ENCODE measurements at regions not wholly inside any gene's neighbourhood (a gene's known extent, or its start where the extent isn't known, plus 50 kb on each side); places are given as distances from the start of the nearest gene placed in this dataset.
A peak's percentile ranks its signal among the peaks of the same experiment; 100 is the strongest.

DNA sequence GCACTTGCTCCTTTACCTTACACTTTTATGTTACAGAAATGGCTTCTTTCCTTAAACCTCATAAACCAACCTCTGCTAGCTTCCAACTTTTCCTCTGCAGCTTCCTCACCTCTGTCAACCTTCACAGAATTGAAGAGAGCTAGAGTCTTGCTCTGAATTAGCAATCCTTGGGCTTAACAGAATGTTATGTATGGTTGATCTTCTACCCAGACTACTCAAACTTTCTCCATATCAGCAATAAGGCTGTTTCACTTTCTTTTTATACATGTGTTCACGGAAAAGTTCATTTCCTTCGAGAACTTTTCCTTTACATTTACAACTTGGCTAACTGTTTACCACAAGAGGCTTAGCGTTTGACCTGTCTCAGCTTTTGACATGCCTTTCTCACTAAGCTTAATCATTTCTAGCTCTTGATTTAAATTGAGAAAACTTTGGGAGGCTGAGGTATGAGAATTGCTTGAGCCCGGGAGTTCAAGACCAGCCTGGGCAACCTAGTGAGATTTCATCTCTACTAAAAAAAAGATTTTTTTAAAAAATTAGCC lies 207.3 kb downstream of the BMP7 start:
- no peak for DNase-seq (ENCODE audit: low spot score)

DNA sequence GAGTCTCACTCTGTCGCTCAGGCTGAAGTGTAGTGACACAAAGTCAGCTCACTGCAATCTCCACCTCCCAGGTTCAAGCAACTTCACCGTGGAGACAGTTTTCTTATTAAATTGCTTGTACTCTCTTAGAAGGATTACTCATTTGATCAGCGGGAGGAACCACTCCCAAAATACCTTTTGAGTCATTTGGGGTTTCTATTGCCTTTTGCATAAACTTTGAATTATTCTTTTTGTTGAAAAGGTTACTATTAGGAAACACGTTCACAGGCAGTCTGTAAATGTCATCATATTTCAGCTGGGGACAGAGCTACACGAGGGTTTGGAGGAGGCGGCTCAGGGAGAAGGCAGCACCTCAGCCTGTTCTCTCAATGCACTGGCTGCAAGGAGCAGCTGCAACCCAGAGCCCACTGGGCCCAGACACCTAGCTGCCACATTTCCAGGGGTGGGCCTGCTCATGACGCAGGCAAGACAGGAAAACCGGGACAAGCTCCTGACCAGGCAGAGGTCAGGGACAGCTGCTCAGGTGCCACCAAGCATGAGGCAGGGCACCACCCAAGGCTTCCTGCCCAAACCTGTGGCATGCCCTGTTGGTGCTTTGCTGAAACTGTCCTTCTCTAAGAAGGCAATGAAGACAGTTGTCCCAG lies 205.9 kb downstream of the BMP7 start:
- DNase-seq (ENCODE audit: low spot score) = no peak

DNA sequence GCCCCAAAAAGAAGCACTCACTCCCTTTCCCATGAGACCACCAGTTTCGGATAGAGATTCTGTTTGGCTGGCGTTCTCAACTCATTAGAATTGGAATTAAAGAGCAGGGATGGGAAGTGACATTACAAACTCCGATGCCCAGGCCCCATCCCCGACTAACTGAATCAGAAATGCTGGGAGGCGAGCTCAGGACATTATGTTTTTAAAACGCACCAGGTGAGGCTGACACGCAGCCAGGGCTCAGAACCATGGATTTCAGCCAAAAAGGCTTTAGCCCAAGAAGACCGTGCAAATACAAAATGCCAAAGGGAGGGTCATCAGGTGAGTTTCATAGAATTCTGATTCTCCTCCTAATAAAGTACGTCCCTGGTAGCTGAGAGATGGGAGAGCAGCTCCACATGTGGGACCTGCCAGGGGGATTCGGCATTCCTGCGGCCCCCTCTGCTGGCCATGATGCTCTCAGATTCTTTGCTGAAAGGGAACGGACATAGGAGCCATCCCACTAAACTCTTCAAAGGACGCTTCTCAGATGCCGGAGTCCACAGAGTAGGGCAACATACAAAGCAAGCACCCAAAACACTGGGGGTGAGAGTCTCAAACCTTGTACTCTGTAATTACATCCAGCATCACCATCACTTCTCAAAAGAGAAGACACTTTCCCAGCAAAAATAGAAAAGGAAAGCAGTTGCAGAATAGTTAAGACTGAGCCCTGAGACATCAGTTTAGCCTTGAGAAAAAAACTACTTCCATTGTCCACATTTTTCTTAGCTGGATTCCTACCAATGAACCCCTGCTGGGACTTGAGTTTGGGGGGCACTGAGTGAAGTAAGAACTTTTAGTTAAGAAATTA lies 205.2 kb downstream of the BMP7 start:
- peak; percentile 16 for DNase-seq (ENCODE audit: low spot score)

DNA sequence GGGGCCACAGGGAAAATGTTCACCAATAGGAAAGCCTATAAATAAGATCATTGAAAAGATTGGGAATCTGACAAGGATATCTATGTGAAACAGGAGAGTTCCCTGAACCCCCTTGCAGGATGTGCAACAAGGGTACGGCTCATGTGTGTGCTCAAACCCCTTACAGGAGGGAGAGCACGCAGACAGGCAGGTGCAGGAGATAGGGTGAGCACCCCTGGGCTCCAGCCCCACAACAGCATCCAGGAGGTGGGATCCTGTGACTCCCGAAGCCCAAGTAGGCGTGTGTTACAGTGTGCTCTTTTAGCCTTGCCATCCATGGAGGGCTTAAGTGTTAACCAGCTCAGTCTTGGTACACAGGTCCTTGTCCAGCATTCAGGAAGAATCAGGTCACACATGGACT lies 204.2 kb downstream of the BMP7 start:
- no peak for DNase-seq (ENCODE audit: low spot score)

DNA sequence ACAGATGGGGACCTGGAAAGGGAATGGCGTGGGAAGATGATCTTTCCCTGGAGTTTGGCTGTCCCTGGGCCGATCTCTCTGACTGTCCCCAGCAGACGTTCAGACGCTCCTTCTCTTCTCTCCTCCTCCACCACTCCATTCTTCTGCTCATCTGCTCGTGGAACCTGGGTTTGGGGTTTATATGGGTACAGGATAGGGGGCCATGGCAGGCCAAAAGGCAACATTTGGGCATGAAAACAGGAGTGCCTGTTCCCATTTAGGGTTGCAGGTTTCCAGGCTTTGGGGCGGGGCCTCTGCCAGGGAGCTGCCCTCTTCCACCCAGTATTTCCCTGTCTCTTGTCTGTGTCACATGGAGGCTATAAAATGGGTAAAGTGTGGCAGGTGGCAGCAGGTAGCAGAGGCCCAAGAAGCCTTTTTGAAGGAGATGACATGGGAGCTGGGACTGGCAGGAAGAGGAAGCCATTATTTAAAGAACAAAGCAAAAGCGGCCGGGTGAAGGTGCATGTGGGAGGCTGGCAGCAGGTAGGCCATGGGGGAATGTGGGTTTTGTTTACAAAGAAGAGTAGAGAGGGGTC lies 203.7 kb downstream of the BMP7 start:
- no peak for DNase-seq (ENCODE audit: low spot score)

DNA sequence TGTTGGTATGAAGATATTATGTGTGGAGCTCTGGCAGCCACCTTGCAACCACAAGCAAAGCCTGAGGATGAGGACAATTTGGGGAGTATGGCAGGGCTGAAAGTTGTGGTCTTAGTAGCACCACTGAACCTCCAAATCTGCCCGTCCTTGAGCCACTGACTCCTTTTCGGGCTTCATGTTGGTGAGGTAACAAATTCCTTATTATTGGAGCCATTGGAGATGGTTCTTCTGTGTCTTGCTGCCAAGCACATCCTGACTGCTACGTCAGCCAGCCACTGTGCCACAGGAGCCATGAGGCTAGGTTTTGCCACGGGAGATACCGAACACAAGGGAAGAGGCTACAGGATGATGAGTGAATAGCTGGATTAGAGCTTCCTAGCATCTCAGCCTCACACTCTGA lies 201.6 kb downstream of the BMP7 start:
- DNase-seq (ENCODE audit: low spot score) = no peak

DNA sequence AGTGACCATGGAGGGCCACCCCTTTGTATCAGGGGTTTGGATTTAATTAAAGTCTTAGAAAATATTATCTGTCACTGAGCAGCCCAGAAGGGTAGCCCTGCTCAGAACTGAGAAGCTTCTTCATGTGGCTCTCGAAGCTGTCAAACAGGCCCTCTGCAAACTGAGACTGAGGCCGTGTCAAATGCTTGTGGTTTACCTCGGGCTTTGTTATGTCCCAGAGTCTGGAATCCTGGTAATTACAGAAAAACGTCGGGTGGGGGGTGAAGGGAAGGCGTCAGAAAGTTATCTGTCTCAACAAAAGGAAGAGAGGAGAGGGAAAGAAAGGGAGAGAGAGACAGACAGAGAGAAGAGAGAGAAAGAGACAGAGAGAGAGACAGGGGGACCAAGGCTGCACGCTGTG lies 200.8 kb downstream of the BMP7 start:
- no peak for DNase-seq (ENCODE audit: low spot score)

DNA sequence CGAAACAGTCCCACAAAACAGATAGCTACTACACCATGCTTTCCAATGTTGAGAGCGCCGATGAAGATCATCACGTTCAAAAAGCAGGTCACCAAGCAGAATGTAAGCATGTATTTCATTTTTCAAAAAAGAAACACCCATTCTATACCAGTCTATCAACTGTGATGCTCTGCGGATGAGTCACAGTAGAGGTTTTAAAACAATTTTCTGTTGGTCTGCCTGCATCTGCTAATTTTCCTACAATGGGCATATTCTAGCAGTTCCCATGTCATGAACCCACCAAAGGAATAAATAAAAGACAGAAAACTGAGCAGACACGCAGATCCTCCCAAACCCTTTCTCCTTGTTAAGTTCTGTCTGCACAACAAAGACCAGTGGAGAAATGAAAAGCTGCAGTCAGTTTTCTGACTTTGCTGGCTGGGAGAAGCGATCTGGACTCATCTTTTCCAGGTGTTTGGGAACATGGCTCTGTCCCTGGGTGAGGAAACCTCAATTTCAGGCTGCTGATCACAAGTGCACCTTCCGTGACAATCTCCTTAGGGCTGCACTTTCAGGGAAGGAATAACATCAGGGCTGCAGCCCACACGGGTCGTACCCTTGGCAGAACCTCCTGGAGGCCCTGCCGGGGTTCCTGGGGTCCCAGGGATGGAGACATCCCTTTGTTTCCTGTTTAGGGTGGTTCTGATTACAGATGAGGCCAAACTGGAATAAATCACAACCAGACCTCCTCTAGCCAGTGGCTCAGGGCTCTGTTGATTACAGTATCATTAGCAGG lies 200.1 kb downstream of the BMP7 start:
- DNase-seq (ENCODE audit: low spot score) = no peak

DNA sequence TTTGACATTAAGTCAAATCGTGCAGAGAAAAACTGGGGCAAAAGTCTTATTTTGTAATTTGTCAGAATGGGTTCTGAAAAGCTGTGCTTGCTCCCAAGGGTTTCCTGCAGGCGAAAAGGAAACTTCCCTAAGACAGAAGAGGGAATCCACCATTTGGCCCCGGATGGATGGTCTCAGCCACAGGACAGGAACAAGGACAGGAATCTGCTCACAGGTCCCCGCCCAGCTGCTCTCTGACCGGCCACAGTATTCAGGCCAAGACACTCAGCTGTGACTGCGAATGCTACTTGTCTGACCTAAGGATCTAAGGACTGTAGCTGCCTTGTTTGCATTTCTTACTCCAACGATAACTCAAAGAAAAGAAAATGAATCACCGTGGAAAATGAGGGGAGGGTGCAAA lies 197.0 kb downstream of the BMP7 start:
- no peak for DNase-seq (ENCODE audit: low spot score)

DNA sequence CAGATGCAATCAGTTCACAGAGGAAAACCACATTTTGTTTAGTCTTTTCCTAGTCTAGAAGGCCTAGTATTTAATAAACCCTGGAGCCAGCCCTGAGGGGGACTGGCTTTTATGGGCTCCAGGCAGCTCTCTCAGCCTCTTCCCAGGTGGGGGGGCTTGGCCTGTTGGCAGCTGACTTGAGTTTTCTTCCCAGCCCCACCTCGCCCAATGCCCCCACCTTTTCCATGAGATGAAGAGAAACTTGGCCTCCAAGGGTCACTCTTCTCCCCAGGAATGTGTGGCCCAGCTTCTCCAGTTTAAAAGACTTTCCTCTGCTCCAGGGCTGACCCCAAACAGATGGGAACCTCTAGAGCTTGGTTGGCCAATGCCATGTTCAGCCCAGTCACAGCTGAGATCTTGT lies 196.1 kb downstream of the BMP7 start:
- DNase-seq (ENCODE audit: low spot score) = no peak

DNA sequence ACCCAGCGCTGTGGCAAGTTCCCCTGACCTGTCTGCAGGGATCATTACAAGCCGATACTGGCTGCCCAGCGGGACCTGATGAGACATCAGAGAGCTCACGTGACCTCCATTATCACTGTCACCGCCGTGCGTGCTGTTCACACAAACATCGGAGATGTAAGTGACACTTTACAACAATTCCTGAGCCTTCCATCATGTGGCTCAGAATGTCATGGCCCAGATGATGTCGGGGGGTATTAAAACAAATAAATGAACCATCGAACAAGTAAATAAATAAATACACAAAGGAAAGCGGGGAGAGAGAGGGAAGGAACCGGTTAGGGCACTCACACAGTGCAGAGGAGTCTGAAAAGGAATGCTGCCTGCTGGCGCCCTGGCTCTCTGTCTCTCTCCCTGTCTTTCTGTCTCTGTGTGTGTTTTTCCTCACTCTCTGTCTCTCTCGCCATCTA lies 195.1 kb downstream of the BMP7 start:
- no peak for DNase-seq (ENCODE audit: low spot score)

DNA sequence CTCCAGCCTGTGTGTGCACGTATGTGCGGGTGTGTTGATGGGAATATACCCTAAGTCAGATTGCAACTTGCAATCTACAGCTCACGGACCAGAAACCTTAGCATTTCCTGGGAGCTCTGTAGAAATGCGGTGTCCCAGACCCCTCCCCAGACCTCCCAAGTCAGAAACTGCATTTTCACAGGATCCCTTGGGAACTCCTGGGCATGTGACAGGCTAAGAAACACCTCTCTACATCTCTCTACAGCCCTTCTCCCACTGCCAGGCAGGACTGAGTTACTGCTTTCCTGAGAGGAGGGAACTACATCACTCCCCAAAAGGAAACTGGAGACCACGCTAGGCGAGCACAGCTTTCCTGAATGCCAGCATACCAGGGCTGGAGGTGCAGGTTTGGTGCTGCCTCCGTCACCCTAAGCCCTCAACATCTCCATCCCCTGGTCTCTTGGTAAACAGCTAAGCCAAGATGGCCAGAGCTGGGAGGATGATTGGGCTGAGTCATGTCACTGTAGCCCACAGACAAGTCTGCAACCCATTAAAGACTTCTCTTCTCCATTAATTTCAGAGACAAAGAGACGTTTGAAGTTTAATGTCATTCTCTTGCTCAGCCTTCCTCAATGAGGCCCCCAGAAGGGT lies 194.4 kb downstream of the BMP7 start:
- DNase-seq (ENCODE audit: low spot score) = no peak

DNA sequence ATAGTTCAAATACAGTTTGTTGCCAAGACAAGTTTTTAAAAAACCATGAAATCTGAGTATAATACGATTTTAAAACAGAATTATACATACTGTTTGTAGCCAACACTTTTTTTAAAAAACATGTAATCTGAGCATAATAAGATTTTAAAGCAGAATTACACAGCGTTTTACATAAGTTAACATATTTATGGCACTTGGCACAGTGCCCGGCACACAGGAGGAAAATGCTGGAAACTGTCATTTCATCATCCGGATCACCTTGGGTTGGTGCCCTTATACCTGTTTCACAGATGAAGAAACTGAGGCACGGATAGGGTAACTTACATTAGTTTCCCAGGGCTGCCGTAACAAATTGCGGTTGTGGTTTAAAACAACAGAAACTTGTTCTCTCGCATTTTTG lies 193.0 kb downstream of the BMP7 start:
- DNase-seq (ENCODE audit: low spot score) = no peak

DNA sequence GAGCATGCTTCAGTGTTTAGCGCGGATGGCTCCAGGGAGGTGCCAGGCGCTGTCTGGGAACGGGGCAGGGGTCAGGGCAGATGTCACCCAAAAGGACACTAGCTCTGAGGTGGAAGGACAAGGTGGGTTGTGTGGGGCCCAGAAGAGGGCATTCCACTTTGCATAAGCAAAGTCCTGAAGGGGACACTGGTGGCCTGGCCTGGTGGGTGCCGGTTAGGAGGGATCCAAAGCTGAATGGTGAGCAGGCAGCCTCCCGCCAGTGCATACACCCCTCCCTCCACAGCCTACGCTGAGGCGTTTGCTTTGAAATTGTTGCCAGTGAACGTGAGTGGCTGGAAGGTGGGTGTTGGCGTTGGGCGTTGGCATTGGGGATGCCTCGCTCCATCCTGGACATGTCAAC lies 192.1 kb downstream of the BMP7 start:
- no peak for DNase-seq (ENCODE audit: low spot score)

DNA sequence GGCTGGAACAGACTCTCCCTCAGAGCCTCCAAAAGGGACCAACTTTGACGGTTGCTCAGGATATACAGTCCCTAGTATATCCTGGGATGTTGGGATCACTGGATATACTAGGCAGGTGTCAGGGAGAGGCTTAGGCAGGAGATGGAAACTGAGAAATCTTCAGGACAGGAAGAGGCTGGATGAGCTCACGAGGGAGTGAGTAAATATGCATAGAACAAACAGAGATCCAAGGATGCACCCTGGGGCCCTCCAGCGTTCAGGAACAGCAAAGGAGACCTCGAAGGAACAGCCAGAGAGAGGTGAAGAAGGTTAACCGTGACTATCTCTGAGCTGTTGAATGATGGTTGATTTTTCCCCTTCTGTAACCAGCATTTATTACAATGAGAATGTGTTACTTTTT lies 191.3 kb downstream of the BMP7 start:
- DNase-seq (ENCODE audit: low spot score) = no peak

DNA sequence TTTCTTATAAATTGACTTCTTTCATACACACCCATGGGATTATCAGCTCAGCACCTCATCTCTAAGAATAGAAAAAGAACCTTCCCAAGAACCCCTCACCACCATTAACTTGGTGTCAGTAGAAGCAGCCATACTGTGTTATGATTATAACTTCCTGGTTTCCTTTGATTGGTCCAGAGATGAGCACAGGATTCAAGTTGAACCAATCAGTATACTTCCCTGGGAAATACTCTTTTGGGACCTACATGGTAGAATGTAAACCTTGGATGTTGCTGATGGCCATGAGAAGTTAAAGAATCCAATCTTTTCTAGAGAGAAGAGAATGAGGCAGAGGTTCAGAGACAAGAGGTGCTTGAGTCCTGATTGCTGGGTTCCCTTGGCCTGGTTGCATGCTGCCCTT lies 190.8 kb downstream of the BMP7 start:
- no peak for DNase-seq (ENCODE audit: low spot score)

DNA sequence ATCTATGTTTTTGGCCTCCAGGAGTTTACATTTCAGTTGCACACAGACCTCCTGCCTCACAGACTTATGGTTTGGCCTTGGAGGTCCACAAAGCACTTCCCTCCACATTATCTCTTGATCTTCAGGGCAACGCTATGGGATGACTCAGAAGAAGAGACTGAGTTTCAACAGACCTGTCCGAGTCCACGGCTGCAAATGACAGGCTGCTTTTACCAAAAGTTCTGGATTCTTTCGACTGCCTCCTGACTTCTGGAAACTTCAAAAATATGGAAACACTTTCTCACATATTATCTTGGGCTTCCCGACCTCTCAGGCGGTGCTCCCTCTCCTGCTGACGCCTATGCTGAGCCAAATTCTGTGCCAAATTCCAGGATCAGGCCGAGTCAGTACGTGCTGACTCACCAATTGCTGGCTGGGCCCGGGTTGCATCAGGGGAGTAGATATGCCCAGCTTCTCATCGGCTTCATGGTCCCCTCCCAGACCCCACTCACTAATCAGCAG lies 190.2 kb downstream of the BMP7 start:
- no peak for DNase-seq (ENCODE audit: low spot score)

DNA sequence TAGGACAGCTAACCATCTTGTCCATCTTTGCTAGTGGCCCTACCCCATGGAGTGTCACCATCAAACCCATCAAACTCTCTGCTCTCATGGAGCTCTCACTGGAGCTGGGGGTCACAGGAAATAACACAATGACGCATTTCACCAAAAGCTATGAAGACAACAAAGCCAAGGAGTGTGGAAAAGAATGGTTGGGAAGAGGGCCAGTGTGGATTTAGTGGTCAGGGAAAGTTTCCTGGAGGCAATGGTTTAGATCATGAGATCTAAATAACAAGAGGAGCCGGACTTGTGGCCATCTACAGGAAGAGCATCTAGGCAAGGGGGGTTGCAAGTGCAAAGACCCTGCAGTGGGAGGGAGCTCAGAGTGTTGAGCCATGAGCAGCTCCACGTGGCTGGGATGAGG lies 189.5 kb downstream of the BMP7 start:
- DNase-seq (ENCODE audit: low spot score) = no peak

DNA sequence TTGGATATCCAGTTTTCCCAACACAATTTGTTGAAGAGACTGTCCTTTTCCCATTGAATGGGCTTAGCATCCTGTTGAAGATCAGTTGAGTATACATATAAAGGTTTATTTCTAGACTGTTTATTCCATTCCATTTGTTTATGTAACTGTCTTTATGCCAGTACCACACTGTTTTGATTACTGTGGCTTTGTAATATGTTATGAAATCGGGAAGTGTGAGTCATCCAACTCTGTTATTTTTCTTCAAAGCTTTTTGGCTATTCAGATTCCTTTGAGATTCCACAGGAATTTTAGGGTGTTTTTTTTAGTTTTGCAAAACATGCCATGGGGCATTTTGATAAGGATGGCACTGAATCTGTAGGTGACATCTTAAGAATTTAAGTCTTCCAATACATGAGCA lies 188.3 kb downstream of the BMP7 start:
- DNase-seq (ENCODE audit: low spot score) = no peak

DNA sequence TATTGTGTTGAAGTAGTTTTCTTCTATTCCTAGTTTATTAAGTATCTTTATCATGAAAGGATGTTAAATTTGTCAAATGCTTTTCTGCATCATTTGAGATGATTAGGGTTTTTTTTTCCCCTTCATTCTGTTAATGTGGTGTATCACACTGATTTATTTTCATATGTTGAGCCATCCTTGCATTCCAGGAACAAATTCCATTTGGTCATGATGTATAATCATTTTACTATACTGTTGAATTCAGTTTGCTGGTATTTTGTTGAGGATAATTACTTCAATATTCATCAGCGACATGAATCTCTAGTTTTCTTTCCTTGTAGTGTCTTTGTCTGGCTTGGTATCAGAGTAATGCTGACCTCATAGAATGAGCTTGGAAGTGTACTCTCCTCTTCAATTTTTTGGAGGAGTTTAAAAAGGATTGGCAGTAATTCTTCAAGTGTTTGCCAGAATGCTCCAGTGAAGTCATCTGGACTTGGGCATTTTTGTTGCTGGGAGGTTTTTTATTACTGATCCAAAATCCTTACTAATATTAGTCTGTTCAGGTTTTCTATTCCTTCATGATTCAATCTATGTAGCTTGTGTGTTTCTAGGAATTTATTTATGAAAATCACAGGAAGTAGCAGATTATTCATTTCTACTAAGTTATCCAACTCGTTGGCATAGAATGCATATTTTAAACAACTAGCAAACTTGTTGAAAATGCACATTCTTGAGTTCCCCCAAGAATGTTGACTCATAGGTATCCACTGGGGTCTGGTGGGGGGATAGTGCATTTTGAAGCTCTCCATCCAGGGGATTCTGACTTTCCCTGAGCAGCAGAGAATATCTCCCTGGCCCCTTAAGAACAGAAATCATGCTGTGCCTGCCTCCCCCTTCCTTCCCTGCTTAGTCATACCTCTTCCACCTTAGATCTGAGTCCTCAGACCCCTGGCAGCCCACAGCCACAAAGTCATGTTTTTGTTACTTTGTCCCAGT lies 187.1 kb downstream of the BMP7 start:
- DNase-seq (ENCODE audit: low spot score) = no peak

All from cerebellar cortex (tissue), 1 donor.